HEK293 (cell line): ENCODE measurements at regions not wholly inside any gene's neighbourhood (a gene's known extent, or its start where the extent isn't known, plus 50 kb on each side); places are given as distances from the start of the nearest gene placed in this dataset.
A peak's percentile ranks its signal among the peaks of the same experiment; 100 is the strongest.
"Not testable (repeated sequence)": the region's sequence is repeated elsewhere in the genome, so short reads cannot be mapped to it uniquely, and the experiment has no call there.

ENCODE experiments used
- CTCF ChIA-PET: fragments of 350-600 bp; formaldehyde crosslinking; extraction: SDS; loops from one replicate; lab custom pipeline; 2021; ENCODE audit warnings: antibody characterized with exemption; lab: Yijun Ruan, JAX
- POLR2A ChIA-PET: fragments of 300-600 bp; formaldehyde crosslinking; extraction: SDS; loops from one replicate; lab custom pipeline; 2020; ENCODE audit warnings: antibody characterized with exemption, inconsistent platforms; lab: Yijun Ruan, JAX
- H3K27ac ChIP-seq: fragments of 200-500 bp; sonication (Bioruptor generic); 2 replicates; pipeline ENCODE4 v1.5.1; 2014; ENCODE audit warnings: low read depth, low read length, control low read depth, inconsistent platforms; ENCODE audit errors: extremely low read depth
- H3K36me3 ChIP-seq, 2 experiments: fragments of 200-500 bp in 1 of 2; sonication (Bioruptor generic) in 1 of 2; 1 replicate in 1 of 2; 2 replicates in 1 of 2; pipeline ENCODE4 v1.5.1; 2014 to 2017; ENCODE audit warnings: inconsistent platforms in 2 of 2, low read length in 2 of 2; ENCODE audit not compliant: control insufficient read depth in 2 of 2, insufficient read depth in 1 of 2
- H3K4me1 ChIP-seq: fragments of 200-500 bp; sonication (Bioruptor generic); 2 replicates; pipeline ENCODE4 v1.5.1; 2014; ENCODE audit warnings: mild to moderate bottlenecking, low read length, inconsistent platforms; ENCODE audit not compliant: control insufficient read depth, insufficient read depth
- H3K4me3 ChIP-seq: 2 replicates; pipeline ENCODE4 v1.5.1; 2011; ENCODE audit warnings: low read depth, mild to moderate bottlenecking, control low read depth, low read length, moderate library complexity
- H3K9me3 ChIP-seq: fragments of 200-500 bp; sonication (Bioruptor generic); 2 replicates; pipeline ENCODE4 v1.5.1; 2014; ENCODE audit warnings: low read depth, low read length, inconsistent platforms; ENCODE audit not compliant: control insufficient read depth, insufficient read depth
- GLI4 ChIP-seq: fragments of 450-650 bp; formaldehyde crosslinking; IDR thresholded peaks from 2 replicates; pipeline ENCODE4 v1.5.1; 2016; ENCODE audit warnings: missing biosample characterization, missing genetic modification characterization
- RBAK ChIP-seq: fragments of 450-650 bp; formaldehyde crosslinking; IDR thresholded peaks from 2 replicates; pipeline ENCODE4 v1.5.1; 2016; ENCODE audit warnings: missing biosample characterization, missing genetic modification characterization
- ZEB2 ChIP-seq: fragments of 450-650 bp; formaldehyde crosslinking; IDR thresholded peaks from 2 replicates; pipeline ENCODE4 v1.5.1; 2016; ENCODE audit warnings: missing biosample characterization, missing genetic modification characterization
- ZFP41 ChIP-seq: fragments of 450-650 bp; formaldehyde crosslinking; IDR thresholded peaks from 2 replicates; pipeline ENCODE4 v1.5.1; 2016; ENCODE audit warnings: missing biosample characterization, missing genetic modification characterization, borderline replicate concordance
- ZNF174 ChIP-seq: fragments of 450-650 bp; formaldehyde crosslinking; IDR thresholded peaks from 2 replicates; pipeline ENCODE4 v1.5.0; 2017; ENCODE audit warnings: missing biosample characterization, mild to moderate bottlenecking, missing genetic modification characterization
- ZNF19 ChIP-seq: fragments of 450-650 bp; formaldehyde crosslinking; IDR thresholded peaks from 2 replicates; pipeline ENCODE4; 2016; ENCODE audit warnings: missing biosample characterization, missing genetic modification characterization, low read depth
- ZNF239 ChIP-seq: fragments of 450-650 bp; formaldehyde crosslinking; IDR thresholded peaks from 2 replicates; pipeline ENCODE4 v1.5.1; 2016; ENCODE audit warnings: missing biosample characterization, missing genetic modification characterization
- ZNF335 ChIP-seq: fragments of 450-650 bp; formaldehyde crosslinking; conservative IDR thresholded peaks from 2 replicates; pipeline ENCODE4 v1.5.1; 2016; ENCODE audit warnings: missing biosample characterization, missing genetic modification characterization
- ZNF654 ChIP-seq: fragments of 450-650 bp; formaldehyde crosslinking; IDR thresholded peaks from 2 replicates; pipeline ENCODE4 v1.5.1; 2016; ENCODE audit warnings: low read depth, missing biosample characterization, missing genetic modification characterization
- ZNF660 ChIP-seq: fragments of 450-650 bp; IDR thresholded peaks from 2 replicates; pipeline ENCODE4 v1.5.1; 2018; ENCODE audit warnings: missing biosample characterization, mild to moderate bottlenecking, missing genetic modification characterization
- ZNF747 ChIP-seq: fragments of 450-650 bp; formaldehyde crosslinking; IDR thresholded peaks from 2 replicates; pipeline ENCODE4 v1.5.1; 2016; ENCODE audit warnings: missing biosample characterization, missing genetic modification characterization
- ZSCAN4 ChIP-seq: fragments of 450-650 bp; formaldehyde crosslinking; IDR thresholded peaks from 2 replicates; pipeline ENCODE4 v1.5.1; 2017; ENCODE audit warnings: missing biosample characterization, missing genetic modification characterization
- ZXDB ChIP-seq: fragments of 450-650 bp; formaldehyde crosslinking; IDR thresholded peaks from 2 replicates; pipeline ENCODE4 v1.5.1; 2016; ENCODE audit warnings: missing biosample characterization, missing genetic modification characterization

- no peak for TF ChIP-seq ZEB2
- TF ChIP-seq ZNF660 (tag by site-specific recombination), result no peak
- TF ChIP-seq RBAK, result no peak
- TF ChIP-seq ZXDB (tag by site-specific recombination), result no peak
- no peak for TF ChIP-seq ZNF174
- TF ChIP-seq GLI4 (tag by site-specific recombination), result no peak
- no peak for TF ChIP-seq ZNF335
- no peak for TF ChIP-seq ZNF19 (tag by site-specific recombination)
- TF ChIP-seq ZFP41, result no peak
- no peak for TF ChIP-seq ZNF747 (tag by site-specific recombination)
- no peak for TF ChIP-seq ZSCAN4
- TF ChIP-seq ZNF239 (tag by site-specific recombination), result no peak
Observed at GRCh38 chr14:106766145-106766544, 1239.8 kb downstream of the TMEM121 start (continued).

GRCh38 chr14:106766551-106767277, 1240.3 kb downstream of the TMEM121 start:
- CTCF ChIA-PET, result interaction anchor here (0.9 to 1.8 kb wide), 3 partner anchors 23 to 149 kb away, joined by 3 to 6 read pairs (median 3); no protein-coding TSS in a partner anchor
- H3K4me3 ChIP-seq, H3K27ac ChIP-seq, H3K9me3 ChIP-seq, POLR2A ChIA-PET, H3K4me1 ChIP-seq, H3K36me3 ChIP-seq: not testable (repeated sequence)
- peak; percentile 4; the same call in 1 of the 2 replicates for TF ChIP-seq ZNF654 (tag by site-specific recombination)

GRCh38 chr14:106768230-106768629, 1241.8 kb downstream of the TMEM121 start:
- POLR2A ChIA-PET, H3K27ac ChIP-seq, H3K36me3 ChIP-seq, CTCF ChIA-PET, H3K4me1 ChIP-seq, H3K9me3 ChIP-seq, H3K4me3 ChIP-seq: not testable (repeated sequence)

GRCh38 chr14:106768972-106769700, 1242.8 kb downstream of the TMEM121 start:
- H3K27ac ChIP-seq, POLR2A ChIA-PET, H3K36me3 ChIP-seq, H3K4me1 ChIP-seq, H3K9me3 ChIP-seq, H3K4me3 ChIP-seq, CTCF ChIA-PET: not testable (repeated sequence)

- H3K9me3 ChIP-seq, H3K27ac ChIP-seq, POLR2A ChIA-PET, H3K36me3 ChIP-seq, H3K4me3 ChIP-seq, CTCF ChIA-PET, H3K4me1 ChIP-seq: not testable (repeated sequence)
Observed at GRCh38 chr14:106770158-106770672, 1243.8 kb downstream of the TMEM121 start.
